MCF 10A (cell line): ENCODE measurements at regions not wholly inside any gene's neighbourhood (a gene's known extent, or its start where the extent isn't known, plus 50 kb on each side); places are given as distances from the start of the nearest gene placed in this dataset.

Experiments used
- BruUV-seq: library from RNA; stranded (reverse); fragments of 400-500 nt; replicated peaks from 2 replicates; lab custom pipeline; 2021; lab: Mats Ljungman, UMichigan
- CTCF ChIA-PET: fragments of 300-600 bp; sonication (Branson Sonifier 250); formaldehyde crosslinking; extraction: SDS; loops from one replicate; lab custom pipeline; 2021; ENCODE audit warnings: antibody characterized with exemption, inconsistent platforms; lab: Yijun Ruan, JAX
- POLR2A ChIA-PET: fragments of 300-600, 350-650 bp; sonication (Branson Sonifier 250); formaldehyde crosslinking; extraction: SDS; loops from one replicate; lab custom pipeline; 2020; ENCODE audit warnings: antibody characterized with exemption, inconsistent platforms; lab: Yijun Ruan, JAX
- DNase-seq: peaks from one replicate; pipeline ENCODE4 v3.0.0-alpha.2; 2018; ENCODE audit not compliant: unreplicated experiment
- H3K27ac Mint-ChIP-seq: one replicate; pipeline ENCODE4 v1.8.0; 2022; ENCODE audit warnings: mild to moderate bottlenecking, low read depth, mixed read lengths; ENCODE audit not compliant: unreplicated experiment
- H3K27me3 Mint-ChIP-seq: one replicate; pipeline ENCODE4 v1.8.0; 2022; ENCODE audit warnings: mixed read lengths; ENCODE audit not compliant: insufficient read depth, unreplicated experiment
- H3K36me3 Mint-ChIP-seq: one replicate; pipeline ENCODE4 v1.8.0; 2022; ENCODE audit warnings: mild to moderate bottlenecking, moderate library complexity, mixed read lengths; ENCODE audit not compliant: insufficient read depth, unreplicated experiment
- H3K4me1 Mint-ChIP-seq: one replicate; pipeline ENCODE4 v1.8.0; 2022; ENCODE audit warnings: mixed read lengths; ENCODE audit not compliant: insufficient read depth, unreplicated experiment
- H3K4me3 Mint-ChIP-seq: one replicate; pipeline ENCODE4 v1.8.0; 2022; ENCODE audit warnings: mild to moderate bottlenecking, moderate library complexity, mixed read lengths; ENCODE audit not compliant: unreplicated experiment
- H3K9me3 Mint-ChIP-seq: one replicate; pipeline ENCODE4 v1.8.0; 2022; ENCODE audit warnings: mixed read lengths; ENCODE audit not compliant: unreplicated experiment
- intact Hi-C: fragments of 100-400 bp; cut with micrococcal nuclease; formaldehyde crosslinking; loops from 2 replicates; pipeline ENCODE4 v1.14.1; 2022
- TF ChIP-seq, protein P1 (sequence below): fragments of 200-600 bp; IDR thresholded peaks from one replicate; pipeline ENCODE4 v1.8.0; 2022; ENCODE audit warnings: antibody characterized with exemption, mild to moderate bottlenecking; ENCODE audit not compliant: unreplicated experiment

DNA sequence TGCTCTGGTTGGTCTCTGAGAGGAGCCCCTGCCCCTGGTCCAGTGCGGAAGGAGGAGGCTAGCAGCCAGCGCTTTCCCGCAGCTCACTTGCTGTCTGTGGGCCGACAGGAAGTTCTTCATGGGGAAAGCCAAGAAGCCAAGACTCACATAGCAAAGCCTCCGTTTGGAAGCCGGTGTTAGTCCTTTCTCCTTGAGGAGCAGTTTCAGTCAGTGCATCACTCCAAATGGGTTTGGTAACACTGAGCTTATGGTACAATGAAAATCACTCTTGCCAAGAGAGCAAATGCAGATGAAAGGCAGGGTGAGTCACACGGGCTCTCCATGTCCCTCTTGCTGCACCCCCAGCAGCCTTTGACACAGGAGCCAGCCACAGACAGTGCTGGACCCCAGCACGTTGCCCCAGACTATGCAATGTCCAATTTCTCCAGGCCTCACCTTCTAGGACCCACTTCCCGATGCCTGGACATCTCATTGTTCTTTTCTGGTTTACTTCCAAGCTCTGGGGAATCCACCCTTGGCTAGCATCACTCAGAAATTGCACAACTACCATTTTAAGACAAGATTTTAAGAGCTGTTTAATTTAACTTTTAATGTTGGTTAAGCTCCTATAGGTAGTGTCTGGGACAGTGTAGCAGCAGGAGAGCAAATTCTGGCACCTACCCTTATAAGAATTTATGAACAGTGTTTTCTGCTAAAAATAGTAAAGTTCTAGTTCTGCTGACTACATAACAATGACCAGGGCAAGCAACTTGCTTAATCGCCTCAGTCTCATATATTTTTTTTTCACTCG is 174.9 kb downstream of the ASB1 start:
- Mint-ChIP-seq H3K27ac (peak overlapping the region; percentile 41), H3K4me1 (peaks cover 31% of the 10 kb centered on the region), H3K27me3 (no peaks in the 10 kb centered on the region), H3K36me3 (no peaks in the 10 kb centered on the region), H3K4me3 (peak overlapping the region; percentile 33), H3K9me3 (peaks cover 17% of the 10 kb centered on the region)
- CTCF ChIA-PET: interaction anchor here (0.5 to 0.8 kb wide), 2 partner anchors 20 to 248 kb away, joined by 3 read pairs; no protein-coding TSS in a partner anchor
- POLR2A ChIA-PET: interaction anchor here (0.6 to 2.0 kb wide), 13 partner anchors 13 to 246 kb away, joined by 3 to 16 read pairs (median 4); partner anchors contain the start of gene TWIST2
- no TSS peak for BruUV-seq
- intact Hi-C loops: loop anchor here (1.0 kb wide), 1 partner anchor 40 kb away; no protein-coding TSS in a partner anchor
- TF ChIP-seq, protein P1, sequence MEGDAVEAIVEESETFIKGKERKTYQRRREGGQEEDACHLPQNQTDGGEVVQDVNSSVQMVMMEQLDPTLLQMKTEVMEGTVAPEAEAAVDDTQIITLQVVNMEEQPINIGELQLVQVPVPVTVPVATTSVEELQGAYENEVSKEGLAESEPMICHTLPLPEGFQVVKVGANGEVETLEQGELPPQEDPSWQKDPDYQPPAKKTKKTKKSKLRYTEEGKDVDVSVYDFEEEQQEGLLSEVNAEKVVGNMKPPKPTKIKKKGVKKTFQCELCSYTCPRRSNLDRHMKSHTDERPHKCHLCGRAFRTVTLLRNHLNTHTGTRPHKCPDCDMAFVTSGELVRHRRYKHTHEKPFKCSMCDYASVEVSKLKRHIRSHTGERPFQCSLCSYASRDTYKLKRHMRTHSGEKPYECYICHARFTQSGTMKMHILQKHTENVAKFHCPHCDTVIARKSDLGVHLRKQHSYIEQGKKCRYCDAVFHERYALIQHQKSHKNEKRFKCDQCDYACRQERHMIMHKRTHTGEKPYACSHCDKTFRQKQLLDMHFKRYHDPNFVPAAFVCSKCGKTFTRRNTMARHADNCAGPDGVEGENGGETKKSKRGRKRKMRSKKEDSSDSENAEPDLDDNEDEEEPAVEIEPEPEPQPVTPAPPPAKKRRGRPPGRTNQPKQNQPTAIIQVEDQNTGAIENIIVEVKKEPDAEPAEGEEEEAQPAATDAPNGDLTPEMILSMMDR: no peak
- DNase-seq: peak; percentile 93

DNA sequence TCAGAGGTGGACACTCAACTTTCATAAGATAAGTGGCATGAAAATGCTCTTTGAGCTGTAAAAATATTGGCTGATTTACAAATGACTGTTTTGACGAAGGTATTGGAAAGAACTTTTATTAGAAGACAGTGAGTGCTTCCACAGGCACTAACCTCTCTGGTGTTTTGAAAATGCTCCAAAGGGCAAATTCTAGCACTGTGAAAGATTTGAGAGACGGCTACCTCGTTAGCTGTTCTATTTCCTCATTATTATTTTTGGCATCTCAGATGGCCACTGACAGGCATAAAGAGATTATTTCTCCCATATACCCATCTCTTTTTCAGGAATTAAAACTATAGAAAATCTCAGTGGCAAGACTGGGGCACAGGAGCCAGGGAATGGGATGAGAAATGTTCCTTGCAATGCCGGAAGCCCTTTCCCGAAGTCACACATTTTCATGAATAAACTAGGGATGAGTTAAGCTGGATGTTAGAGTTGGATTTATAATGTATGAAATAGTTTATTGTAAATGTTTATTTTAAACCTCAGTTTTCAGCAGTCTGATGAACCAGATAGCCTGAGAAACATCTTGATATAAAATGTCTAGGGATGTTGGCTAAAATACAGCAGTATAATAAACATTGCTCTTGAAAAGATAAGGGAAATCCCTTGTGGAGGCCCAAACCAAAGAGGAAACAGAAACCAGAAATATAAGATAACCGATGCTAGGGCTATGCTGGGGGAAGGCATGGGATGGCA is 175.7 kb downstream of the ASB1 start:
- TF ChIP-seq, protein P1: no peak
- H3K27me3 Mint-ChIP-seq: no peaks in the 10 kb centered on the region
- BruUV-seq: no TSS peak
- intact Hi-C loops: no loop called here
- ChIA-PET POLR2A (interaction anchor here (0.7 to 2.0 kb wide), 9 partner anchors 28 to 246 kb away, joined by 3 to 16 read pairs (median 4); partner anchors contain the start of gene TWIST2), CTCF (interaction anchor here (0.5 kb wide), 1 partner anchor 247 kb away, joined by 3 read pairs; no protein-coding TSS in a partner anchor)
- no peaks in the 10 kb centered on the region for H3K36me3 Mint-ChIP-seq
- H3K9me3 Mint-ChIP-seq: peaks cover 23% of the 10 kb centered on the region
- peaks cover 24% of the 10 kb centered on the region for H3K4me1 Mint-ChIP-seq
- no peak for DNase-seq
- H3K4me3 Mint-ChIP-seq: no peak overlapping the region
- H3K27ac Mint-ChIP-seq: peak overlapping the region; percentile 41

DNA sequence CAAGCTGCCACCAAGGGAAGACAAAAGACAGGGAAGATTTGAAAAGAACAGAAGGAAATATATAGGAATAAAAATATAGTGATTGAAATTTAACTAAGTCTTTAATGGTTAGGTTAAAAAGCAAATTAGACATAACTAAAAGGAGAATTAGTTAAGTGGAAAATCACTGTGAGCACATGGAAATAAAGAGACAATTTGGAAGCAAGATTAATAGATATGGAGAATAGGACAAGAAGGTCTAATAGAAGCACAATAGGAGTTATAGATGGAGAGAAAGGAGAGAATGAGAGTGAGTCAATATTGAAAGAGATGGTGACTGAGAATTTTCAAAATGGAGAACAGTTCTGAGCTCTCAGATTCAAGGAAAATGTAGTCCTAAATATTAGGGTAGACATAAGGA is 176.9 kb downstream of the ASB1 start:
- POLR2A ChIA-PET: no interaction called here
- Mint-ChIP-seq H3K4me3 (no peak overlapping the region), H3K27me3 (no peaks in the 10 kb centered on the region)

More for the DNA sequence above, 176.9 kb downstream of the ASB1 start:
- Mint-ChIP-seq H3K4me1 (peaks cover 15% of the 10 kb centered on the region), H3K9me3 (peaks cover 29% of the 10 kb centered on the region), H3K36me3 (no peaks in the 10 kb centered on the region), H3K27ac (no peak overlapping the region)
- BruUV-seq: no TSS peak
- no peak for DNase-seq
- CTCF ChIA-PET: interaction anchor here (0.7 kb wide), 1 partner anchor 286 kb away, joined by 3 read pairs; no protein-coding TSS in a partner anchor
- TF ChIP-seq, protein P1: no peak
- intact Hi-C loops: no loop called here
